ENCODE measurements at regions not wholly inside any gene's neighbourhood (a gene's known extent, or its start where the extent isn't known, plus 50 kb on each side); places are given as distances from the start of the nearest gene placed in this dataset.

DNA sequence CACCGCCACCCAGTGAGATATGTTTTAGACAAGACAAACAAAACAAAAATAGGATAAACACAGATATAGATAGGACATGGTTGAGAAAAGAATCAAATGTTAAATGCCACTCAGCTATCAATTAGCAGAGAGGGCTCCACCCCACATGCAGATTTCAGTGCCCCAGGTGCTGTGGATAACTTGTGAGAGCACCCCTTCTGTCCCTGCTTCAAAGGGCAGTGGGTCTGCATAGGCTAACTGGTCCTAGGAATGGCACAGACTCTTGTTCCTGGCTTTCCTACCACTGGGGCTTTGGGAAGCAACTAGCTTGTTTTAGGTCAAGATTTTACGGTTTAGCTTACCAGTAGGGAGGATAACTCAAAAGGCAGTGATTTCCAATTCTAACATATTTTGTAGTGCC lies 460.3 kb downstream of the TSHZ3 start:
- DNase-seq: no peak

DNA sequence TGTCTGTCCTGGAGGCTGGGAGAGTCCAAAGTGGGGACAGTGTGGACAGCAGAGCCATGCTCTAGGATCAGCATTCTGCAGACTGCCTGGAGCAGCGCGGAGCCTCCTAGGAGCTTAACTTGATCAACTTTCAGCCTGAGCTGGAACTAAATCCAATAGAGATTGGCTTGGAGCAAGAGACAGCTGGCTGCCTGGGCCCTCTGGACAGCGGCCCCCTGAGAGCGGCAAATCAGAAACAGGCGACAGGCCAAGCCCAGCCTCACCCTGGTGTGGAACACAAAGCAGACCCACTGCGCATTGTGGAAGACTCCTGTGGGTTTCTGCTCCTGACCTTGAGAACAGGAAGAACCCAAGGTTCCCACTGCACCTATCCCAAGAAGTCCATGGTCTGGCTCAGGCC lies 462.2 kb downstream of the TSHZ3 start:
- DNase-seq: peak; percentile 28

DNA sequence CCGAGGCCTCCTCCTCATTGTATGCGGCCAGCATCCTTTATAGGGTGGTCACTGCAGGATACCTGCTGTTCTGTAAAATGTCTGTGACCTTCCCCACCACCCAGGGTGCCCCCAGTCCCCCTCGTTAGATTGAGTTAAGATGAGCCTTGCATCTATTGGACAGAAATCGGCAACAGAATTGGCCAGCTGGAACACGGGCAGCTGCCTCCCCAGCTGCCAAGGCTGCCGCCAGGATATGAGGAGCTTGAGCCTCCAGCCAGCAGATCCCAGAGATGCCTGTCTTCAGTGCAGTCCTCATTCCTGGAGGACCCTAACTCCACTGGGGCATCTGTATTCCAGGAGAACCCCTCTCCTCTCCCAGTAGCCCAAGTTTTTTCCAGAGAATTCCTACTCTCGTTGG lies 463.0 kb downstream of the TSHZ3 start:
- peak; percentile 50 for DNase-seq

DNA sequence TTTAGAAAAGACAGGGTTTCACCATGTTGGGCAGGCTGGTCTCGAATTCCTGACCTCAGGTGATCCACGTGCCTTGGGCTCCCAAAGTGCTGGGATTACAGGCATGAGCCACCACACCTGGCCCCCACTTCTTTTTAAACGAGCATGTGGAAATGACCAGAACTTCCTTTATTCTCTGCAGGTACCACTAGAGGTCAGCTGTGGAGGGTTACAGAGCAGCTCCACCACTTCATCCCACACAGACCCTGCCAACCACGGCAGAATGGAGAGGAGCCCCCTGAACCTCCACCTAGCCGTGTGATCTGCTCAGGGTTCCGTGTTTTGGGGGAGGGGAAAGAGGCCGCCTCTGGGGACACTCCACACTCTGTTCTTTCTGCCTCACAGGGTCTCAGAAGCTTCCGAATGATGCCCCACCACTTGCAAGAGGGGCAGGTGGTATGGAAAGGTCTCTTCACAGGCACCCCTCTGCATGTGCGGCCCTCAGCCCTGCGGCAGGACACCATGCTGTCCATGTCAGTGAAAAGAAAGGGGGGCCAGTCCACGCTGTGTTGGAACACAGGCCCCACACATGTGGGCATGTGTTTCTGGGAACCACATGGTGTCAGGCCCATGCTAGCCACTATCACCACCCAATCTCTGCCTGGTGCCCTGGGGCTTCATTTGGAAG lies 465.0 kb downstream of the TSHZ3 start:
- DNase-seq: no peak

DNA sequence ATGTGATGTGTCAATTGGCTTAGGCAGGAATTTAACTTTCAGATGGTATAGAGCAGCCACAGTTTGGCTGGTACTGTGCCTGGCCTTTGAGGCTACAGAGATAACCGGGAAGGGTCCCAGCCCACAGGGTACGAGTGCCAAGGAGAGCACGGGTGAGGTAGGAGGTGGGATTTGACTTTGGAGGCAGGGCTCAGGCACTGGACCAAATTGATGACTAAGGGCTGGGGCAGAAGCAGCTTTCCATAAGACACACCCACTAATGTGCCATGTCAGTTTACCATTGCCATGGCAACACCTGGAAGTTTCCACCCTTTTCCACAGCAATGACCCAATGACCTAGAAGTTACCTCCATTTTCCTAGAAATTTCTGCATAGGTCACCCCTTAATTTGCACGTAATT lies 466.2 kb downstream of the TSHZ3 start:
- DNase-seq: no peak

DNA sequence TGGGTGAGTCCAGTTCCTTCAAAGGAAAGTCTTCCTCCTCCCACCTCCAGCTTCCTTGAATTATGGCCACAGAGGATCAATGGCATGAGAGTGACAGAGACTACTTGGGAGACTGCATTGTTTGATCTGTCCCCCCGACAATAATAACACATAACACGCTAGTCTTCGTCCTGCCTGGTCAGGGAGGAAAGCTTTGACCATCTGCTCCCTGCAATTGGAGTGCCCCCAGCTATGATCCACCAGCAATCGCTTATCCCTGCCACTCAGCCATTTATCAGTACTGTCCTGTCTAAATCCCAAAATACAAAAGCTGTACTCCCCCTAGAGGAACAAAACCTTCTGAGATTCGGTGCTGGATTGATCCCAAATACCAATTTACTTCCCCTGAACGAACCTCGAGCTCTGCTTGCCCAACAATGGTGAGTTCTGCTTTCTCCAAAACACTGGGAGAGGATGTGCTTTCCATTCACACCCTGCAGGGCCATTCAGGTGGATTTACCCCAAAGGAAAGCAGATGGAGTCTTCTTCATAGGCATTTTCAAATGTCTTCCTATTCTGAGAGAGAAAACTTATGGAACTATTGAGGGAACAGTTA lies 466.7 kb downstream of the TSHZ3 start:
- DNase-seq: no peak

DNA sequence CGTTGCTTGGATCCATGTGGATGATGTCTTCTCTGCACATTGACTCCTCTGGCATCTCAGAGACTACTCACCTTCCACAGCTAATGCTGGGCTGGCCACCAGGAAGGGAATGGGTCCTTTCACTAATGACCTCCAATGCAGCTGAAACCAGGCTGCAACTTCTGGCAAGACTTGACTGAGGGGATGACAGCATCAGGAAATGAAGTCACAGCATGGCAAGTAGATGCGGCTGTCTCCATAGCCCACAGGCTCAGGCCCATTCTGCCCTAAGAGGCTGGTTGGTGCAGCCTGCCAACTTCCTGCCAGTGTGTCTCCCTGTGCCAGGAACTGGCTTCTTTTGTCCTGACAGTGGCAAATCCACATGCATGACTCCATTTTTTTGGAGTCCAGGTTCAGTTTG lies 467.3 kb downstream of the TSHZ3 start:
- no peak for DNase-seq

DNA sequence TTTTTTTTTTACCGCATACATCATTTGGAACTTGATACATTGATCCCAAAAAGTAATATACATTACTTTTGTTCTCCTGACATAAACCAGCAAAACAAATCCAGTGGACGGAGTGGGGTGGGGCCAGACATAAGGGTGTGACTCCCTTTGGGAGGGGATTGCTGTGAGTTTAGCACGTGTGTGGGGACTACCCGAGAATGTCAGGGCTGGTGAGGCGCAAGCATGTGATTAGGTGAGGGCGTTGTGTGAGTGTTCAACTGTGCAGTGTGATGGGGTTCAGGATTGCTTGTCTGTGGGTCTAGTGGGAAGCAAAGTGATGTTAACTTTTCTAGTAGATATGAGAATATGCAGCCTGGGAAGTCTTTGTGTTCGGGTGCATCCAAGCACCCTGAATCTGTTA lies 468.0 kb downstream of the TSHZ3 start:
- no peak for DNase-seq

DNA sequence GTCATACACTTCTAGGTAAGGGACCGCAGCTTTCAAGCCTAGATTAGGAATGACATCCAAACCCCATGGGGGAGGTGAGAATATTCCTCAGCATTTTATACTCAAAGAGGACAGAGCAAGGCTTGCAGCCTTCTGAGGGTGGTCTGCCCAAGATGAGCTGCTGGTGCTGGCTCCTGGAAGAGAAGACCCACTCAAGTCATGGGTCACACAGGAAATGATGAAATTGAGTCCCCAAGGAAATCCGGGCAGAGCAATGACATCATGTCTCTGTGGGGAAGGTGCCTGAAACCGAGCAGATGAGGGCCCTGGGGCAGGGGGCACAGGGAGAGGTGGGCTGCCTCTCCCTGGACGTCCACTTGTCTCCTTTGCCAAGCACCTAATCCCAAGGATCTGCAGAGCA lies 468.7 kb downstream of the TSHZ3 start:
- no peak for DNase-seq

DNA sequence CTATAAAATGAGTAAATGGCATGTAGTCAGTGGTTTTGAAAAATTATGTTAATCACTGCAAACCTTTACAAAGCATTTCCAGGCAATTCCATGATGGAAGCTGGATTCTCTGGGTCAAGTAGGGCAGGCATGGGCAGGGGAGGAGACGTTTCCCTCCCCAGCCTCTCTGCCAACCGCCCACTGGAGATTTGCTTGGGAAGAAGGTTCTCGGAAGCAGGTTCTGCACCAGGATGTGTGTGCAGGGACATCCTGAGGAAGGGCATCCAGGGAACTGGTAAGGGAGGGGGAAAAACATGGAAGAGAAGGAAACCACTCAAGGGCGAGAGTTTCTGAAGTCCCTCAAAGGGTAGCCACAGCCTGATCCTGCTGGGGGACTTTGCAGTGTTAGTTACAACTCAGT lies 469.1 kb downstream of the TSHZ3 start:
- no peak for DNase-seq

DNA sequence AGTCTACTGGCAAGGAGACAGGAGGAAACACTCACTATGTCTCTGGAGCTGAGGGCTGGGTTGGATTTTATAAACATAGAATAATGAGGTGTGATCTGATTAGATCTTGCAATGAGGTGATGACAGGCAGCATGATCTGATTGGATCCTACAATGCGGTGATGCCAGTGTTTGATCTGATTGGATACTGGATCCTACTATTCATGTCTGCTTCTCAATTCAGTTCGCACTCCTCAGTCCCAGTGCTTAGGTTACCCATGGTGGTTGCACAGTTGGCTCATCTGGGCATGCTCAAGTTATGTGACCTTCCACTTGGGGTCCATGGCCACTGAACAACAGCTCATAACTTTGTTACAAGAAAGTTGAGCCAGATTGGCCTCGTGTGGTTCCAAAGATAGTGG lies 469.5 kb downstream of the TSHZ3 start:
- DNase-seq: no peak

DNA sequence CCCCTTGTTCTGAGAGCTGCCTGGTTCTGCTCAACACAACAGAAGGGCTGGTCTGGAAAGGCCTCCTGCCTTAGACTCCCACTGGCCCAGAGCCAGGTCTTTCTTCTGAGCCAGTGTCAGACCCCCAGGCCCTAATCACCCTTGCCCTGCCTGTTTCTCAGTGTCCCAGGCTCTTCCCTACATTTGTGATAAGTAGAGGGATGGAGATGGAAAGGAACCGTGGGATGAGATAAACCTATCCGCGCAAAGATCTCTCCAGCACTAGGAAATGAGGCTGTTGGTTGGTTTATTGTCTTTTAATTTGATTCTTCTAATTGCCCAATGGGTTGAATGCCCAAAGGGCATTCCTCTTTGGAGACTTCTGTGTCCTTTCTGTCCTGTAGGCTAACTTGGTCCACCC lies 470.0 kb downstream of the TSHZ3 start:
- DNase-seq: no peak

DNA sequence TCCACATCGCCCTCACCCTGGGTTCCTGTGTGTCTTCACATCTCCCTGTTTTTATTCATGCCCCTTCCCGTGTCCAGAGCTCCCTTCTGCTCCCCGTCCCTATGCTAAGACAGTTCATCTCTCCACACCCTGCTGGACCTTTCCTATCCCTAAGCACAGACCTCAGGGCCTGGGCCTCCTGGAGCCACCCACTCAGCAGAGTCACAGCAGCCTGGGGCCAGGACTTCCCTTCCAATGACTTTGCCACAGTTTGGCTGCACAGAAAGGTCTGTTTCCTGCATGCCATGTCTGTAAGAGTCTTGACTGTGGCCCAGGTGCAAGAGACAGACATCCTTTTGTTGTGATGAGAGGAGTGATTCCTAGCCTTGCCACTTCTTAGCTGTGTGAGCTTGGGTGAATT lies 470.7 kb downstream of the TSHZ3 start:
- no peak for DNase-seq

DNA sequence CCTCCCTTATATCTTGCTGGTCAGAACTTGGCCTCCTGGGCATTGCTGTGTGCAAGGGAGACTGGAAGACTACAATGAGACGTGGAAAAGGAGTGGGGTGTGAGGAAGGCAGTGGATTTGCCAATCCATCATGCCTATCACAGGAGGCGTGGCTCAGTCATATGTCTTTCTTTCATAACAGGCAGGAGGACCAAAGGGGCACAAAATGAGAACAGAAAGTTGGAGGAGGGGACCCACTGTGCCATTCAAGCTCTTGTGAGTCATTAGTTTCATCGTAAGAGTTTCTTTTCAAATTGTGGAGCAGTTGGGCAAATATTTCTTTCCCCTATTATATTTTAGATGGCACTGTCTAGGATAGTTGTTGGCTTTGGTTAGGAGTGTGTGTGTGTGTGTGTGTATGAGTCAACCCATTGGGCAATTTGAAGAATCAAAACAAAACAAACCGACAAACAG lies 471.5 kb downstream of the TSHZ3 start:
- no peak for DNase-seq

DNA sequence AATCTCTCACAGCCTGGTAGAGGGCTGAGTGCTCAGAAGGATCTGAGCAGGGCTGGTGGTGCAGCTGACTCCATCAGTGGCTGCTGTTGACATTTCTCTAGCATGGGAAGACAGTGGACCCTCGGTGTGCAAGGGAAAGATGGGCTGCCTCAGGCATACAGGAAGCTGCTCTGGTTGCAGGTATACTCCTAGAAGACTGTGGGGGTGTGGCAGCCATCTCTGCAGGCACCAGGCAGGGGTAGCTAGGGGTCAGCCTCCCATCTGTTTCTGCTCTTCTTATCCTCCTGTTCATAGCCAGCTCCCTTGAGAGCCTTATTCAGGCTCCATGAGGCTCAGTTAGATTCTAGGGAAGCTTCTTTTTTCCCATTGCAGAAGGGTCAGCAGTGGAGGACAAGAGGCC lies 475.5 kb downstream of the TSHZ3 start:
- no peak for DNase-seq

DNA sequence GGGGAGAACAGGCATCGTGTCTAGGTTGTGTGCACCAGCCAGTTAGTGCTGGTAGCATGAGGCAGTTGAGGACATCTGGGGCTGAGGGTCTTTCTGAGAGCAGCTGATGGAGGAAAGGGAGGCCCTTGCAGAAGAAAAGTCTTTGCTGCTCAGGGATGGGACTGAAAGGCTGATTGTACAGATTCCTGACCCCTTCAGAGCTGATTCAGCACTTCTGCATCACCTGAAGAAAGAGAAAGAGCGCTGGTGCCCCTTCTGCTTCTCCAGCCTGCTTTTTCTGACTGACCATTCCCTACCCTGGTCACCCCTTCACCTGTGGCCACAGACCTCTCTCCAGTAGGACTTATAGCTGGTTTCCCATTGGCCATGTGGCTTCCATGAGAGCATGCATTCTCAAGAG lies 476.2 kb downstream of the TSHZ3 start:
- no peak for DNase-seq

DNA sequence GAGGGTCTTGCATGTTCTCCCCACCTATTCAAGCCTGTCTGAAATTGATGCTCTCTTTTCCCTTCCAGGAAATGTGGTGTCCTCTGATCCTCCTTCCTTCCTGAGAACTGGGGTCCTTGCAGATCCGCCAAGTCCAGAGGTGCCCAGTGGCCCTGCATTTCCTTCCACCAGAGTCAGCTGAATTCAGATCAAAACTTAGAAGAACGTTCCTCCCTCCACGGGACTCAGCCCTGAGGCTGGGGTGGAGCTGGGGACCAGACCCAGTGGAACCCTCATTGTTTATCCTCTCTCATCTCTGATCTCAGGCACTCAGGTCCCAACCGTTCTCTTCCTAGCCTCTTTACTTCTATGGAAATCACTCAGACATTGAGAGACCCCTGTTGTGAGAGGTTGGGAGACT lies 477.3 kb downstream of the TSHZ3 start:
- no peak for DNase-seq

DNA sequence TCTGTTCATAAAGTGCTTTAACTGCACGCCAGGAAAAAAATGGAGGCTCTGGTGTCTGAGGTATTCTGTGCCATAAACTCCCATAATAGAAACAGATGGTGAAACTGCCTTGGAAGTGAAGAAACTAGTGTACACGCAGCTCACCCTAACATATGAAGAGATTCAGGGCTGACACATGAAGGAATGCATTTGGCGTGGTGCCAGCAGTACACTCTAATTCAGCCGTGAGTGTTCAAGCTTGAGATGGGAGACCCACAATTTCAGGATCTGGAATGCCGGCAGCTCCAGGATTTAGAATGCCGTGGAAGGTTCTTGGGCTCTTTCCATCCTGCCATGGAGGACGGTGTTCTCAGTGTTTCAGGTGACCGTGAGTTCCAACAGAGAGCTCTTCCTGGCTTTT lies 478.4 kb downstream of the TSHZ3 start:
- peak; percentile 63 for DNase-seq

DNA sequence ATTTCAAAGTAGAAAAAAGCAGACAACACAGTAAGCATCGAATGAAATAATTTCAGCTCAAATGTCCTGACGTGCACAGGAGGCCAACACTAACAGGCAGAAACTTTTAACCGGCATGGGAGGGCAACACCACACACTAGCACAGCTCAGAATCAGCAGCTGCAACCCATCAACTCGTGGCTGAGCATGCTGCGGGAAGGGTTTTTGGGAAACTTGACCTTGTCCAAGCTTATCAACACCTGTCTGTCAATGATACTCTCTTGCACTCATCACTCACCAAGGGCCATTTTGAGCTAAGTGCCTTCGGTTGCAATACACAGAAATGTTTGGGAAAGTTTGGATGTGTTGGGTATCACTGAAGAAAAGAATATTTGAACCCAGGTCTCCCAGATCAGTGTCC lies 483.7 kb downstream of the TSHZ3 start:
- no peak for DNase-seq

DNA sequence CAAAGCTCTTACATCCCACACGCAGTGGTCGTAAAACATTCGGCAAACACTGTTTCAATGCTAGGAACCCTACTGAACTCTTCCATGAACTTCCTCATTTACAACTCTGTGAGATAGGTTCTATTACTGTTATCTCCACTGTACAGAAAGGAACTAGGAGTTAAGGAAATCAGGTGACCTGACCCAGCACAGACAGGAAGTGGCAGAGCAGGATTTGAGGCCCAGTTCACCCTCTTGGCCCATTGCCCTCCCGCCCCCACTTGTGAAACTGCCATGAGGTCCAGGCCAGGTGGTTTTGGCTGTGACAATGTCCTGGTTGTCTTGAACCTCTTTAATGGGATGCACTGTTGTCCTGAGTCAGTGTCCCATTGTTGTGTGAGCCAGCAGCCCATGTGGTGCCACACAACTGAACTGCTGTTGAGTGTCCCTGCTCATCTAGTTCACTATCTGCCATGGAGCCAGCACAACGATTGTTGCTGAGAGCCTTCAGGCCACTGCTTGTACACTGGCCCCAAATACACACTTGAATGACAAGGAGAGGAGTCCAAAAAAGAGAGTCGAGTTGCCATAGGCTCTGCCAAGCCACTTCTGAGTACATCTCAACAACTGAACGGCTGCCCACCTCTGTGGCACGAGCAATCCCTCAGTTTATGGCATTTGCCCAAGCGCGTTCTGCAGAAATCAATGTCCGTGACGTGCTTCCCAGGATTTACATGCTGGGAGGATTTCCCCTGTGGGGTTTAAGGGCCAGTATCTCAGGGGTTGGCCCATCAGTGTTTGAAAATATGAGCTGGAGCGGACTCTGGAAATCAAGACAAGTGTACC lies 484.6 kb downstream of the TSHZ3 start:
- no peak for DNase-seq

DNA sequence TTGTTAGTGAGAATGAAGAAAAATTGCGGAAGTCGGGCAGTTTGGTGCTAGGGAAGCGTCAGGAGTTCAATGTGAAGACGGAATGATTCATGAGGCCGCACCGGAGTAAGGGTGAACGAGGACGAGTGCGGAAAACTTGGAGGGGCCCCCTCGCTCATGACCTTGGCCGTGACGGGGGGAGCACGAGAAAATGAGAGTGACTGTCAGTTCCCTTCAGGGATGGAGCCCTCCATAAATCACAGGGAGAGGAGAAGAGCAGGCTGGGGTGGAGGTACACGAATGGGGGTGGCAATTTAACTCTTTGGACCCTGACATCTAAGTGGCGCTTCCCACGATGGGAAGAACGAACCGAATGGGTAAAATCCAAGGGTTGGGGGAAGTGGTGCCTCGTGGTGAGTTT lies 486.4 kb downstream of the TSHZ3 start:
- no peak for DNase-seq

DNA sequence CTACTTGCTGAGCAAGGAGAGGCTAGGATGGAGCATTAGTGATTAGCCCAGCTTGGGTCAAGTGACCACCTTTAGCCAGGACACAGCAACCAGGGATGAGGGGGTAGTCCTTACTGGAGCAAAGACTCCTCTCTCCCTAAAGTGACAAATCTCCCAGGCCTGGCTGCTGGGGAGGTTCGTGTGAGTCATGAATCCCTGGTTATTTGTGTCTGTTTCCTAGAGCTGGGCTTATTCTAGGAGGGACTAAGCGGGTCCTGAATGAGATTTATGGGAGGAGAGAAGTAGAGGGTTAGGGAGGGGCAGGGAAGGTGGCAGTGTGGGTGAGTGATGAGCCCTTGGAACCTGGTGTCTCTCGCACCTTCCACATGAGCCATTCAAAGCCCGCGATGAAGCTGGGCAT lies 487.3 kb downstream of the TSHZ3 start:
- DNase-seq: no peak

DNA sequence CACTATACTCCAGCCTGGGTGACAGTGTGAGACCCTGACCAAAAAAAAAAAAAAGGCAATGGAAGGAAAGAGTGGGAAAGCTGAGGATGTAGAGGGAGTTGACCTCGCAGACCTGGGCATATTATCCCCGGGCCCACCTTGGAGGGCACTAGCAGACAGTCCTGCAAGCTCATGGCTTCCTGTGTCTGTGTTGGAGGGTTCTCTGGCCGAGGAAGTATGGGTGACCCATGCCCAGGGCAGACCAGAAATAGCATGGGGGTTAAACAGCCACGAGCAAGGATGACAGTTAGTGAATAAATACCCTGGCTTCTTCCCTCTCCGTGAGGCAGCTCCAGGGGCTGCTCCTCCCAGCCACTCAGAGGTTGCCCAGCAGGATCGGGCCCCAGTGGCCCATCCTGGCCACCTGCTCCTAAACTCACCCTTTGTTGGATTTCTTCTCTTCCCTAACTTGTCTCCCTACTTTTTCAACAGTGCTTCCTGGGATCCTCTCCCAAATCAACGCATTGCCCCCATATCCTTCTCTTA lies 485.8 kb downstream of the ZNF536 start:
- DNase-seq: no peak

DNA sequence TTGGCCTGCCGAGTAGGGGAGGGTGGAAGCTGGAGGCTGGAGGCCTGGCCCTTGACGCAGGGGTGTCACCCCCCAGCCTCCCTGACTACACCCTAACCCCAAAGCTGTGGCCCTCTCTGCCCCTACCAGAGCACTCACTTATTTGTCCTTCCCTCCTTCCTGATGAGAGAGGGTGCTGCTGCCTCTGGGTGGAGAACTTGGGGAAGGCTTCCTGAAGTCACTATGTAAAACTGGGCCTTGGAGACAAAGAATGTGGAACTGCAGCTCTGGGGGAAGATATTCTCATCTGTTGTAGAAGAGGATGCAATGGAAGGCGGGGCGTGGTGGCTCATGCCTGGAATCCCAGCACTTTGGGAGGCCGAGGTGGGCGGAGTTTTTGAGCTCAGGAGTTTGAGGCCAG lies 485.2 kb downstream of the ZNF536 start:
- DNase-seq: no peak

Data from right forelimb (tissue), 1 donor.